Suprapubic skin (tissue), 3 donors: ENCODE measurements at regions not wholly inside any gene's neighbourhood (a gene's known extent, or its start where the extent isn't known, plus 50 kb on each side); places are given as distances from the start of the nearest gene placed in this dataset.

Source experiments
- CTCF ChIP-seq, 2 donors: fragments of 200-600 bp in 1 of 2; fragments of 450-650 bp in 1 of 2; sonication (generic) in 1 of 2; IDR thresholded peaks; one replicate each; pipeline ENCODE4 v1.5.1; 2016 to 2019; ENCODE audit warnings: antibody characterized with exemption in 2 of 2, mild to moderate bottlenecking in 1 of 2, moderate library complexity in 1 of 2
- EP300 ChIP-seq: sonication (generic); formaldehyde crosslinking; IDR thresholded peaks from one replicate; pipeline ENCODE4 v1.6.1; 2017; ENCODE audit warnings: antibody characterized with exemption
- POLR2A ChIP-seq, 2 donors: fragments of 450-650 bp; IDR thresholded peaks; one replicate each; pipeline ENCODE4 v1.6.1; 2017; ENCODE audit warnings: antibody characterized with exemption in 2 of 2, mild to moderate bottlenecking in 2 of 2, moderate library complexity in 2 of 2

GRCh38 chr7:106562711-106563366, 98.1 kb downstream of the CCDC71L start:
- TF ChIP-seq CTCF (IDR thresholded peaks at IDR 0.05): no peak
- TF ChIP-seq POLR2A (IDR thresholded peaks at IDR 0.05): no peak
- TF ChIP-seq EP300: no peak
